ENCODE measurements at regions not wholly inside any gene's neighbourhood (a gene's known extent, or its start where the extent isn't known, plus 50 kb on each side); places are given as distances from the start of the nearest gene placed in this dataset.
"Not testable (repeated sequence)": the region's sequence is repeated elsewhere in the genome, so short reads cannot be mapped to it uniquely, and the experiment has no call there.

GRCh38 chr2:33933203-33933602 is 334.1 kb upstream of the FAM98A start:
- no peak for DNase-seq (ENCODE audit: low read depth)

- no peak for DNase-seq (ENCODE audit: low read depth)
Observed at GRCh38 chr2:33931164-33931563, 332.1 kb upstream of the FAM98A start.

GRCh38 chr2:33929467-33929866 is 330.4 kb upstream of the FAM98A start:
- DNase-seq (ENCODE audit: low read depth): no peak

GRCh38 chr2:33927756-33928155 is 328.7 kb upstream of the FAM98A start:
- no peak for DNase-seq (ENCODE audit: low read depth)

GRCh38 chr2:33925311-33925710 is 326.2 kb upstream of the FAM98A start:
- no peak for DNase-seq (ENCODE audit: low read depth)

GRCh38 chr2:33924586-33925169 is 325.6 kb upstream of the FAM98A start:
- DNase-seq (ENCODE audit: low read depth): no peak

- no peak for DNase-seq (ENCODE audit: low read depth)
Observed at GRCh38 chr2:33917252-33917651, 318.2 kb upstream of the FAM98A start.

- DNase-seq (ENCODE audit: low read depth): no peak
Observed at GRCh38 chr2:33913071-33913616, 314.0 kb upstream of the FAM98A start.

GRCh38 chr2:33911327-33911726 is 312.2 kb upstream of the FAM98A start:
- no peak for DNase-seq (ENCODE audit: low read depth)

- DNase-seq (ENCODE audit: low read depth): no peak
Observed at GRCh38 chr2:33909945-33910695, 311.0 kb upstream of the FAM98A start.

- no peak for DNase-seq (ENCODE audit: low read depth)
Observed at GRCh38 chr2:33907866-33908265, 308.8 kb upstream of the FAM98A start.

GRCh38 chr2:33906129-33906528 is 307.0 kb upstream of the FAM98A start:
- DNase-seq (ENCODE audit: low read depth): not testable (repeated sequence)

GRCh38 chr2:33904801-33905200 is 305.7 kb upstream of the FAM98A start:
- DNase-seq (ENCODE audit: low read depth): no peak

- no peak for DNase-seq (ENCODE audit: low read depth)
Observed at GRCh38 chr2:33903701-33904100, 304.6 kb upstream of the FAM98A start.

- DNase-seq (ENCODE audit: low read depth): no peak
Observed at GRCh38 chr2:33903215-33903614, 304.1 kb upstream of the FAM98A start.

GRCh38 chr2:33900610-33901009 is 301.5 kb upstream of the FAM98A start:
- no peak for DNase-seq (ENCODE audit: low read depth)

GRCh38 chr2:33897741-33898140 is 298.6 kb upstream of the FAM98A start:
- no peak for DNase-seq (ENCODE audit: low read depth)

GRCh38 chr2:33893824-33894223 is 294.7 kb upstream of the FAM98A start:
- DNase-seq (ENCODE audit: low read depth): no peak

GRCh38 chr2:33891616-33892015 is 292.5 kb upstream of the FAM98A start:
- no peak for DNase-seq (ENCODE audit: low read depth)

GRCh38 chr2:33890686-33891085 is 291.6 kb upstream of the FAM98A start:
- no peak for DNase-seq (ENCODE audit: low read depth)

GRCh38 chr2:33877348-33878016 is 278.4 kb upstream of the FAM98A start:
- no peak for DNase-seq (ENCODE audit: low read depth)

GRCh38 chr2:33873076-33873605 is 274.0 kb upstream of the FAM98A start:
- no peak for DNase-seq (ENCODE audit: low read depth)
